CD4-positive, alpha-beta T cell (primary cell): ENCODE measurements at regions not wholly inside any gene's neighbourhood (a gene's known extent, or its start where the extent isn't known, plus 50 kb on each side); places are given as distances from the start of the nearest gene placed in this dataset.

Source experiments
- ATAC-seq: fragments of 200-7000 bp; cut with Tn5 transposase; one replicate; pipeline ENCODE4 v1.10.0; 2022; ENCODE audit warnings: mild to moderate bottlenecking; ENCODE audit not compliant: poor library complexity
- CTCF ChIA-PET: fragments of 350-600 bp; sonication (Branson Sonifier 250); formaldehyde crosslinking; loops from one replicate; lab custom pipeline; 2021; ENCODE audit warnings: antibody characterized with exemption, inconsistent platforms; lab: Charles Lee
- POLR2A ChIA-PET: fragments of 350-600 bp; sonication (Branson Sonifier 250); formaldehyde crosslinking; loops from one replicate; lab custom pipeline; 2021; ENCODE audit warnings: antibody characterized with exemption, inconsistent platforms; lab: Charles Lee
- DNase-seq, 14 experiments: peaks; one replicate each; pipeline ENCODE4 v3.0.0-alpha.2; 2013 to 2020; ENCODE audit warnings: mixed read lengths in 2 of 14
- H3K27ac ChIP-seq, 2 donors: one replicate each; pipeline versions ENCODE4 v1.5.1 to v1.7.0; 2013; ENCODE audit warnings: low read length in 2 of 2, low read depth in 1 of 2, mild to moderate bottlenecking in 1 of 2
- H3K27me3 ChIP-seq, 2 experiments: 1 replicate in 1 of 2; 2 replicates in 1 of 2; pipeline versions ENCODE4 v1.6.1 to v1.7.0; 2013; ENCODE audit warnings: low read length in 2 of 2, control low read depth in 1 of 2, mild to moderate bottlenecking in 1 of 2, moderate library complexity in 1 of 2; ENCODE audit not compliant: insufficient read depth in 2 of 2, control insufficient read depth in 1 of 2
- H3K36me3 ChIP-seq: one replicate; pipeline ENCODE4 v1.6.1; 2013; ENCODE audit warnings: low read length, control low read depth; ENCODE audit not compliant: insufficient read depth
- H3K4me1 ChIP-seq: one replicate; pipeline ENCODE4 v1.6.1; 2013; ENCODE audit warnings: low read length, control low read depth; ENCODE audit not compliant: insufficient read depth
- H3K4me3 ChIP-seq: one replicate; pipeline ENCODE4 v1.5.1; 2013; ENCODE audit warnings: mild to moderate bottlenecking, low read length, moderate library complexity
- H3K9me3 ChIP-seq, 2 experiments: 1 replicate in 1 of 2; 2 replicates in 1 of 2; pipeline versions ENCODE4 v1.6.1 to v1.7.0; 2013; ENCODE audit warnings: low read length in 2 of 2, mild to moderate bottlenecking in 2 of 2, control low read depth in 1 of 2, moderate library complexity in 1 of 2; ENCODE audit not compliant: control insufficient read depth in 1 of 2, insufficient read depth in 1 of 2
- H3K27ac Mint-ChIP-seq: one replicate; pipeline ENCODE4 v1.8.0; 2020; ENCODE audit warnings: mixed read lengths
- H3K27me3 Mint-ChIP-seq: one replicate; pipeline ENCODE4 v1.8.0; 2021; ENCODE audit warnings: mixed read lengths
- H3K36me3 Mint-ChIP-seq: one replicate; pipeline ENCODE4 v1.8.0; 2021; ENCODE audit warnings: low read depth, mixed read lengths
- H3K4me1 Mint-ChIP-seq: one replicate; pipeline ENCODE4 v1.8.0; 2021; ENCODE audit warnings: low read depth, mixed read lengths
- H3K4me3 Mint-ChIP-seq: one replicate; pipeline ENCODE4 v1.8.0; 2020; ENCODE audit warnings: mild to moderate bottlenecking, mixed read lengths
- H3K9me3 Mint-ChIP-seq: one replicate; pipeline ENCODE4 v1.8.0; 2020; ENCODE audit warnings: mixed read lengths
- CTCF ChIP-seq: fragments of 200-600 bp; IDR thresholded peaks from one replicate; pipeline ENCODE4 v1.8.0; 2022; ENCODE audit warnings: antibody characterized with exemption, mild to moderate bottlenecking
- intact Hi-C, 2 experiments: fragments of 100-400 bp; cut with DNase I in 1 of 2; cut with micrococcal nuclease in 1 of 2; formaldehyde crosslinking; loops; one replicate each; pipeline versions ENCODE4 v1.15.1 to v1.9.0; 2023 to 2025; cut with DNase I, micrococcal nuclease

DNA sequence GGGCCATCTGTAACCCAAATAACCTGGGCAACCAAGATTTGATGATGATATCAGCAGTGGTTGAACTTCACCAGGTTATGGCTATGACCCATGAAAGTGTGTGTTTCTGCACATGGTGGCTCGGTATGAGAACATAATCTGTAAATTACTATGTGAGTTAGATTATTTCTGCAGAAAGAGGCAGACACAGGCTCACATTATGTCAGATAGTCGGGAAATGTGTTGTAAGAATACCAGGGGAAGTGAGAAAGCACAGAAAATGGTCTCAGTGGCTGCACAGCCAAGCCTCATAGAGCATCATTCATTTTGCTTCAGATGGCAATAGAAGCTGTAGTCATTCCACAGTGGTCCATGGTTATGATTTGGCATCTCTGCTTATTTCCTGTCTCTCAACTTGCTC lies 63.0 kb upstream of the RBPJ start:
- ATAC-seq (no peak), DNase-seq (no peak)
- intact Hi-C loops: no loop called here
- Histone ChIP-seq H3K36me3 (no peaks in the 10 kb centered on the region), H3K27ac (no peak overlapping the region), H3K27me3 (no peaks in the 10 kb centered on the region), H3K4me3 (no peak overlapping the region), H3K9me3 (no peaks in the 10 kb centered on the region), H3K4me1 (no peaks in the 10 kb centered on the region)
- Mint-ChIP-seq H3K36me3 (no peaks in the 10 kb centered on the region), H3K4me3 (no peak overlapping the region), H3K4me1 (no peaks in the 10 kb centered on the region), H3K27ac (no peak overlapping the region), H3K27me3 (peaks cover 10% of the 10 kb centered on the region), H3K9me3 (peaks cover 3% of the 10 kb centered on the region)
- ChIA-PET CTCF (no interaction called here), POLR2A (no interaction called here)
- no peak for TF ChIP-seq CTCF

- H3K4me1 Mint-ChIP-seq: no peaks in the 10 kb centered on the region
- H3K4me3 Mint-ChIP-seq: no peak overlapping the region
Observed at GRCh38 chr4:26260571-26260970, 60.2 kb upstream of the RBPJ start.

DNA sequence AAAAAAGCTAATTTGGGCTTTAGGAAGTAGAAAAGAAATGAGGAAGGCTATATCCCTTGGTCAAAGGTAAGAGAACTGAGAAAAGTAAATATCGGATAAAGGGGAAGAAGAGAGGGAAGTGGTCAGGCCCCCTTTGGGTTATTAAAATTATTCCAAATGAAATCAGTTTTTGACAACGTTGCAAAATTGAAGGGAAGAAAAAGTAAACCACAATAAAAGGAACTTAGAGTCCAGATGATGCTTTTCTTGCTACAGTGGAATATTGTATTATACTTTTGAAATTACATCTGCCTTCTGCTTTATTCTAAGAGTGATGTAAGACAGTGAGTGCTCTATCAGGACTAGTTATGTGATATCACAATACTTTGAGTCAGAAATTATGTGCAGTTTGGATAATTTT lies 59.4 kb upstream of the RBPJ start:
- Histone ChIP-seq H3K4me3 (no peak overlapping the region), H3K4me1 (no peaks in the 10 kb centered on the region), H3K36me3 (no peaks in the 10 kb centered on the region), H3K27me3 (no peaks in the 10 kb centered on the region), H3K9me3 (no peaks in the 10 kb centered on the region), H3K27ac (no peak overlapping the region)
- Mint-ChIP-seq H3K27me3 (peaks cover 10% of the 10 kb centered on the region), H3K4me1 (no peaks in the 10 kb centered on the region), H3K9me3 (peaks cover 3% of the 10 kb centered on the region), H3K4me3 (no peak overlapping the region), H3K27ac (no peak overlapping the region), H3K36me3 (no peaks in the 10 kb centered on the region)
- CTCF ChIA-PET: no interaction called here
- no peak for TF ChIP-seq CTCF
- ATAC-seq (no peak), DNase-seq (no peak)
- POLR2A ChIA-PET: no interaction called here
- intact Hi-C loops: no loop called here

More at GRCh38 chr4:26260571-26260970, 60.2 kb upstream of the RBPJ start:
- no peak for TF ChIP-seq CTCF
- CTCF ChIA-PET: no interaction called here
- intact Hi-C loops: no loop called here
- H3K27me3 ChIP-seq: no peaks in the 10 kb centered on the region
- Mint-ChIP-seq H3K36me3 (no peaks in the 10 kb centered on the region), H3K27me3 (peaks cover 14% of the 10 kb centered on the region), H3K27ac (no peak overlapping the region), H3K9me3 (peaks cover 3% of the 10 kb centered on the region)
- H3K36me3 ChIP-seq: no peaks in the 10 kb centered on the region
- no peaks in the 10 kb centered on the region for H3K9me3 ChIP-seq
- H3K4me3 ChIP-seq: no peak overlapping the region
- H3K27ac ChIP-seq: no peak overlapping the region
- H3K4me1 ChIP-seq: no peaks in the 10 kb centered on the region
- ATAC-seq (no peak), DNase-seq (no peak)
- POLR2A ChIA-PET: no interaction called here
